COLO829 (cell line): ENCODE measurements at regions not wholly inside any gene's neighbourhood (a gene's known extent, or its start where the extent isn't known, plus 50 kb on each side); places are given as distances from the start of the nearest gene placed in this dataset.

Experiments
- DNase-seq: peaks from one replicate; pipeline ENCODE4 v3.0.0; 2012; ENCODE audit warnings: low spot score

GRCh38 chr15:70324001-70324974 lies 226.6 kb upstream of the TLE3 start:
- DNase-seq: no peak

- no peak for DNase-seq
These were observed 225.6 kb upstream of the TLE3 start for GRCh38 chr15:70323111-70323851.

GRCh38 chr15:70322051-70322668 lies 224.4 kb upstream of the TLE3 start:
- no peak for DNase-seq

DNA sequence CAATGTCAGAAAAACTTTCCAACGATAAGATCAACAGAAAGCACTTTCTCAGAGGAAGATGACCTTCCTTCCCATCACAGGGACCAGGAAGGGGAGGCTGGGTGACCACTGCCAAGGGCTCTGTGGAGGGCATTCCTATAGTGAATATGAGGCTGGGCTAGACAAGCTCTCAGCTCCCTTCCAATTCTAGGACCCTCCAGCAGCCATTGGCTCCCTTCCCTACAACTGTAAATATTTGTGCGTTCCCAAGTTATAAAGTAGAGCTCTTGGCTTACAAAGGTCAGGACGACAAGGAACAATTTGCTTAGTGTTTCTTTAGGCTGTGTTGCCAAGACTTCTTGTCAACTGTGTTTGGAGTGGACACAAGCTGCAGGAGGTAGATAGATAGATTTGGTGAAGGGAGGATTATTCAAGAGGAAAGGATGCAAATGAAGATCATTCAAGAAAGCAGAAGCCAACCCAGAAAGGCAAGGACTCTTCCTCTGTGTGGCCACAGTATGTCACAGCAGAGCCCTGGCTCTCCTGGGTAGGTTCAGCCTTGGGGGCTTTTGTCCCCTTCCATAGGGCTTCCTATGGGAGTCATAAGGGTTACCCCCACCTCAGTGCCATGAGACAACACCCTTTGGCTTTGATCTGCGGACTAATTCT lies 223.6 kb upstream of the TLE3 start:
- no peak for DNase-seq

DNA sequence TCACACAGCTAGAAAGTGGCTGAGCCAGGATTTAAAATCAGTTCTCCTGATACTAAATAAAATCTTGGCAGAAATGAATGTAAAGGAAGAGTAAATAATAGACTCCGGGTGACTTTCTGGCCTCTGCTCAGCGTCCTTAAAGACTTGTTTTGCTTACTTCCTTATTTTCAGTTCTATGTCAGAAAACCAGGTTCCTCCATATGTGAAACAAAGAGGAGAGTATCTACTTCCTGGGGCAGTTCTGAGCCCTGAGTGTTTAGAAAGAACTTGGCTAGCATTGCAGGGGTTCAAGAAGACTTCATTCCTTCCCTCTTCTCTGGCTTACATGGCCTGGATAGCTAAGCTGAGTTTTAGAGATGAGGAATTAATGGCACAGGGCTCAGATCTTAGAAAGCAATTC lies 222.8 kb upstream of the TLE3 start:
- no peak for DNase-seq

DNA sequence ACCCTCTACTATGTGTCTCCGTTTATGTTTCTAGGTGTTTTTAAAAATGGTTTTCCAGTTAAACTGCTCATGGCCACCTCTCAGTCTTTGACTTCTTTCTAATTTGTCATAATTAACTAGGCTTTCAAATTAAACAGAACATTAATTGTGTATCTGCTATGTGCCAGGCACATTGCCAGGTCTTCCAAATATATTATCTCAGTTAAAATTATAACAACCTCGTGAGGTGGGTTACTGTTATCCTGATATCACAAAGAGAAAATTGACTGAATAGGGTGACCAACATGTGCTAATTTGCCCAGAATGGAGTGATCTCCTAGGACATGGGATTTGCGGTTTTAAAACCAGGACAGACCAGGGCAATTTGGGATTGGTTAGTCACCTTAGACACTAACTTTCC lies 222.4 kb upstream of the TLE3 start:
- no peak for DNase-seq

- no peak for DNase-seq
These were observed 221.7 kb upstream of the TLE3 start for GRCh38 chr15:70319466-70319865.

DNA sequence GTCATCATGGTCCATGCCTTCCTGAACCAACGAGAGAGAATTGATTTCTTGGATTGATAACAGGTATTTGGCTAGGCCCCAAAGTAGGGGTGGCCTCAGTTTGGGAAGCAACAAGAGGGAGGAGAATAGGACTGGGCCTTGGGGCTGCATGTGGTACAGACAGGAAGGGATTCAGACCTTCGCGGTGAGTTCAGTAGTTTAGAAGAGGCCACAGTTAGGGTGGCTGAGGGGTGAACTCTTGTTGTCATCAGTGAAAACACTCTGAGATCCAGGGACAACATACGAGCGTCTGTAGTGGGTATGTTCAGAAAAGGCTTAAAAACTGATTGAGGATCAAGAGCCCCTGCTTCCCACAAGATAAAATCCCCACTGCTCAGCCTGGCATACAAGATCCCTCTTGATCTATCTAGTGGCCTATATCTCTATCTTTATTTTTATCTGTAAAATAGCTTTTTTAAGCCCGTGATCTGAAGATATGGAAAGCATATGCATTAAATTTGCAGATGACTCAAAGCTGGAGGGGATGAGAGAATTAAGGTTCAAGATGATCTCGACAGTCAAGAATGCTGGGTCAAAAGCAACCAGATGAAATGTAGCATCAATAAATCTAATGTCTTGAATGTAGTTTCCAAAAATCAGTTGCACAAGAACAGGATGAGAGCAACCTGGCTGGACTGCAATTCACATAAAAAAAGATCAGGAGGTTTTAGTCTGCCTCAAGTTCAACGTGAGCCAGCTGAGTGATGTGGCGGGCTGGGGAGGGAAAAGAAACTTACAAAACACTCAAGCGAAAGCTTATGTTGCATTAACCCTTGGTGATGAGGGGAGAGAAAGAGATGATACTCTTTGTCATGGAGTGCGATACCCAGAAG lies 221.1 kb upstream of the TLE3 start:
- no peak for DNase-seq

GRCh38 chr15:70316059-70316600 lies 218.4 kb upstream of the TLE3 start:
- DNase-seq: no peak

GRCh38 chr15:70315431-70315830 lies 217.7 kb upstream of the TLE3 start:
- DNase-seq: no peak

GRCh38 chr15:70314688-70315087 lies 217.0 kb upstream of the TLE3 start:
- no peak for DNase-seq

- DNase-seq: no peak
These were observed 216.3 kb upstream of the TLE3 start for GRCh38 chr15:70314018-70314354.

- DNase-seq: no peak
These were observed 215.6 kb upstream of the TLE3 start for GRCh38 chr15:70313099-70314017.

GRCh38 chr15:70311821-70312220 lies 214.1 kb upstream of the TLE3 start:
- no peak for DNase-seq

GRCh38 chr15:70309716-70310115 lies 212.0 kb upstream of the TLE3 start:
- DNase-seq: no peak

DNA sequence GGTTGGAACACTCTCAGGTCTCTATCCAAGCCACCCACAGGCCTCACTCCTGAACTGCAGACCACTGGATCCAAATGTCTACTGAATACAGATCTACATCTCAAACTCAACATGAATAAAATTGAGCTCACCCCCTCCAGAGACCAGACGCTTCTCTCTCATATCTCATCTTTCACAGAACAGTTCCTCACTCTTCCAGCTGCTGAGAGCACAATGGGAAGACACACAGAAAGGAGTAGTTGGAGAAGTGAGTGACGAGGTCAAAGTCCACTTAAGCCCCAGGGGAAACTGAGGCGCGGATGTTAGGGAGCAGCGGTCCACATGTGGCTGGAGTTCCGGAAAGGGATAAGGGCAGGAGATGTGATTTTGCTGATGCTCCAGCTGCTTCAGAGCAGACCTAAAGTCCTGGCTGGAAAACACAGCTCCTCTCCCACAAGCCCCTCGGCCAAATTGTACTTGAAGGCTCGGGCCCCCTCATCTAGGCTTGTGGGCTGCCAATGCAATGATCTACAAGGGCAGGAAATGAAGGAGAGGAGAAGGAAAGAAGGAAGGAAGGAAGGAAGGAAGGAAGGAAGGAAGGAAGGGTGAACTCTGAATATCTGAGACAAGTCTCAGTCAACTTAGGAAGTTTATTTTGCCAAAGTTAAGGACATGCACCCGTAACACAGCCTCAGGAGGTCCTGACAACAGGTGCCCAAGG lies 211.2 kb upstream of the TLE3 start:
- no peak for DNase-seq

- no peak for DNase-seq
These were observed 210.5 kb upstream of the TLE3 start for GRCh38 chr15:70308011-70308734.

DNA sequence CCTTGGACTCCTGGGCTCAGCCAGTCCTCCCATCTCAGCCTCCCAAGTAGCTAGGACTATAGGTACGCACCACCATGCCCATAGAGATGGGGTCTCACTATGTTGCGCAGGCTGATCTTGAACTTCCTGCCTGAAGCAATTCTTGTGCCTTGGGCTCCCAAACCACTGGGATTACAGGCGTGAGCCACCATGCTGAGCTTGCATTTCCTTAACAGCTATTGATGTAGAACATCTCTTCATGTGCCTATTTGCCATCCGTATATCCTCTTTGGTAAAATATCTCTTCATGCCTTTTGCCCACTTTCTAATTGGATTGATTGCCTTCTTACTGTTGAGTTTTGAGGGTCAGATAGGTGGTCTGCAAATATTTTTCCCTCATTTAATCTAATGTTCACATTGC lies 208.9 kb upstream of the TLE3 start:
- no peak for DNase-seq

- no peak for DNase-seq
These were observed 208.4 kb upstream of the TLE3 start for GRCh38 chr15:70306081-70306480.
